Keratinocyte (primary cell): ENCODE measurements at regions not wholly inside any gene's neighbourhood (a gene's known extent, or its start where the extent isn't known, plus 50 kb on each side); places are given as distances from the start of the nearest gene placed in this dataset.
"Not testable (repeated sequence)": the region's sequence is repeated elsewhere in the genome, so short reads cannot be mapped to it uniquely, and the experiment has no call there.

Source experiments
- DNase-seq: peaks from one replicate; pipeline ENCODE4 v3.0.0-alpha.2; 2011; ENCODE audit warnings: low read depth, missing footprints, low spot score
- FAIRE-seq: peaks from 2 replicates; lab custom pipeline; 2011; peaks lifted over from hg19 to GRCh38; lab: Jason Lieb, UNC
- H2AFZ ChIP-seq: 2 replicates; pipeline ENCODE4 v1.6.0; 2012; ENCODE audit warnings: low read length, control low read depth, inconsistent platforms; ENCODE audit not compliant: control insufficient read depth
- H3K27ac ChIP-seq: 2 replicates; pipeline ENCODE4 v1.5.1; 2011; ENCODE audit warnings: low read length; ENCODE audit not compliant: control insufficient read depth, insufficient read depth
- H3K27me3 ChIP-seq: 3 replicates; pipeline ENCODE4 v1.6.0; 2011; ENCODE audit warnings: low read length; ENCODE audit not compliant: control insufficient read depth, insufficient read depth; ENCODE audit errors: extremely low read depth
- H3K36me3 ChIP-seq, 2 experiments: 2 replicates in 1 of 2; 3 replicates in 1 of 2; pipeline ENCODE4 v1.5.1; 2011; ENCODE audit warnings: low read length in 2 of 2, mild to moderate bottlenecking in 1 of 2; ENCODE audit not compliant: control insufficient read depth in 2 of 2, insufficient read depth in 2 of 2; ENCODE audit errors: extremely low read depth in 1 of 2
- H3K4me1 ChIP-seq: 3 replicates; pipeline ENCODE4 v1.5.1; 2011; ENCODE audit warnings: low read length; ENCODE audit not compliant: control insufficient read depth, insufficient read depth; ENCODE audit errors: extremely low read depth
- H3K4me2 ChIP-seq: 3 replicates; pipeline ENCODE4 v1.6.0; 2011; ENCODE audit warnings: low read depth, low read length; ENCODE audit not compliant: control insufficient read depth, insufficient read depth; ENCODE audit errors: extremely low read depth
- H3K4me3 ChIP-seq, 3 experiments: fragments of 200-600 bp in 1 of 3; sonication (generic) in 1 of 3; 2 replicates in 2 of 3; 3 replicates in 1 of 3; pipeline ENCODE4 v1.5.1; 2011 to 2016; ENCODE audit warnings: low read length in 3 of 3, mild to moderate bottlenecking in 3 of 3, control low read depth in 2 of 3, inconsistent platforms in 1 of 3, low read depth in 1 of 3, mixed read lengths in 1 of 3, mixed run types in 1 of 3, moderate library complexity in 1 of 3; ENCODE audit not compliant: control insufficient read depth in 2 of 3, insufficient read depth in 2 of 3; ENCODE audit errors: extremely low read depth in 1 of 3
- H3K79me2 ChIP-seq: 2 replicates; pipeline ENCODE4 v1.6.0; 2012; ENCODE audit warnings: low read length; ENCODE audit not compliant: control insufficient read depth, insufficient read depth
- H3K9ac ChIP-seq: 3 replicates; pipeline ENCODE4 v1.6.0; 2011; ENCODE audit warnings: low read length; ENCODE audit not compliant: control insufficient read depth, insufficient read depth; ENCODE audit errors: extremely low read depth
- H3K9me1 ChIP-seq: 3 replicates; pipeline ENCODE4 v1.6.0; 2011; ENCODE audit warnings: low read length; ENCODE audit not compliant: control insufficient read depth, insufficient read depth; ENCODE audit errors: extremely low read depth
- H3K9me3 ChIP-seq: 2 replicates; pipeline ENCODE4 v1.5.1; 2012; ENCODE audit warnings: low read depth, low read length; ENCODE audit not compliant: control insufficient read depth
- H4K20me1 ChIP-seq: 3 replicates; pipeline ENCODE4 v1.6.0; 2011; ENCODE audit warnings: low read length; ENCODE audit not compliant: control insufficient read depth, insufficient read depth; ENCODE audit errors: extremely low read depth
- EZH2 ChIP-seq: IDR thresholded peaks from one replicate; pipeline ENCODE4 v1.6.1; 2012; ENCODE audit warnings: inconsistent platforms, mild to moderate bottlenecking, low read length, moderate library complexity
- dilution Hi-C: fragments of 300-500 bp; cut with MboI; formaldehyde crosslinking; loops from one replicate; pipeline ENCODE4 v1.7.0; 2020; ENCODE audit warnings: low sequenced_read_pairs; ENCODE audit not compliant: extremely low pct_ligation_motif_present
- TF ChIP-seq, protein P1 (sequence below), 3 experiments: IDR thresholded peaks in 1 of 3; conservative IDR thresholded peaks in 1 of 3; optimal IDR thresholded peaks in 1 of 3; 2 replicates in 2 of 3; 3 replicates in 1 of 3; pipeline versions ENCODE3 to v1.5.1; 2011; ENCODE audit warnings: low read length in 3 of 3, mild to moderate bottlenecking in 3 of 3, moderate library complexity in 2 of 3, control low read depth in 1 of 3, inconsistent platforms in 1 of 3; ENCODE audit not compliant: insufficient read depth in 2 of 3; ENCODE audit errors: extremely low read depth in 1 of 3

- Histone ChIP-seq H3K27ac (no peak overlapping the region), H3K9me3 (no peaks in the 10 kb centered on the region), H3K9ac (no peak overlapping the region), H3K4me3 (no peak overlapping the region), H2AFZ (no peak overlapping the region), H3K4me2 (no peak overlapping the region), H3K9me1 (no peaks in the 10 kb centered on the region), H3K4me1 (peaks cover 3% of the 10 kb centered on the region), H3K36me3 (no peaks in the 10 kb centered on the region), H3K27me3 (no peaks in the 10 kb centered on the region), H3K79me2 (no peaks in the 10 kb centered on the region), H4K20me1 (no peaks in the 10 kb centered on the region)
- dilution Hi-C loops: no loop called here
- no peak for TF ChIP-seq EZH2
- TF ChIP-seq, protein P1, sequence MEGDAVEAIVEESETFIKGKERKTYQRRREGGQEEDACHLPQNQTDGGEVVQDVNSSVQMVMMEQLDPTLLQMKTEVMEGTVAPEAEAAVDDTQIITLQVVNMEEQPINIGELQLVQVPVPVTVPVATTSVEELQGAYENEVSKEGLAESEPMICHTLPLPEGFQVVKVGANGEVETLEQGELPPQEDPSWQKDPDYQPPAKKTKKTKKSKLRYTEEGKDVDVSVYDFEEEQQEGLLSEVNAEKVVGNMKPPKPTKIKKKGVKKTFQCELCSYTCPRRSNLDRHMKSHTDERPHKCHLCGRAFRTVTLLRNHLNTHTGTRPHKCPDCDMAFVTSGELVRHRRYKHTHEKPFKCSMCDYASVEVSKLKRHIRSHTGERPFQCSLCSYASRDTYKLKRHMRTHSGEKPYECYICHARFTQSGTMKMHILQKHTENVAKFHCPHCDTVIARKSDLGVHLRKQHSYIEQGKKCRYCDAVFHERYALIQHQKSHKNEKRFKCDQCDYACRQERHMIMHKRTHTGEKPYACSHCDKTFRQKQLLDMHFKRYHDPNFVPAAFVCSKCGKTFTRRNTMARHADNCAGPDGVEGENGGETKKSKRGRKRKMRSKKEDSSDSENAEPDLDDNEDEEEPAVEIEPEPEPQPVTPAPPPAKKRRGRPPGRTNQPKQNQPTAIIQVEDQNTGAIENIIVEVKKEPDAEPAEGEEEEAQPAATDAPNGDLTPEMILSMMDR (optimal IDR thresholded peaks at IDR 0.05 in 1 of 3, IDR thresholded peaks at IDR 0.05 in 1 of 3, conservative IDR thresholded peaks at IDR 0.05 in 1 of 3; ENCODE audit: extremely low read depth in 1 of 3, insufficient read depth in 2 of 3, low read length in 3 of 3): no peak
- DNase-seq (no peak), FAIRE-seq (no peak)
These were observed 343.2 kb upstream of the MAF start for GRCh38 chr16:79943736-79944135.

- no peak for FAIRE-seq
- no peaks in the 10 kb centered on the region for H3K9me1 ChIP-seq
- H3K9ac ChIP-seq: no peak overlapping the region
- no peak overlapping the region for H3K27ac ChIP-seq
- H3K27me3 ChIP-seq: no peaks in the 10 kb centered on the region
- no peaks in the 10 kb centered on the region for H3K4me1 ChIP-seq
- H3K4me3 ChIP-seq: no peak overlapping the region
- no peak overlapping the region for H2AFZ ChIP-seq
- no peaks in the 10 kb centered on the region for H3K9me3 ChIP-seq
- H3K4me2 ChIP-seq: no peak overlapping the region
- H3K36me3 ChIP-seq: no peaks in the 10 kb centered on the region
- TF ChIP-seq EZH2: no peak
- TF ChIP-seq, protein P1 (optimal IDR thresholded peaks at IDR 0.05 in 1 of 3, IDR thresholded peaks at IDR 0.05 in 1 of 3, conservative IDR thresholded peaks at IDR 0.05 in 1 of 3; ENCODE audit: extremely low read depth in 1 of 3, insufficient read depth in 2 of 3, low read length in 3 of 3): no peak
- H3K79me2 ChIP-seq: no peaks in the 10 kb centered on the region
- H4K20me1 ChIP-seq: no peaks in the 10 kb centered on the region
- dilution Hi-C loops: no loop called here
- DNase-seq: no peak
These were observed 338.0 kb upstream of the MAF start for GRCh38 chr16:79938575-79938974.

DNA sequence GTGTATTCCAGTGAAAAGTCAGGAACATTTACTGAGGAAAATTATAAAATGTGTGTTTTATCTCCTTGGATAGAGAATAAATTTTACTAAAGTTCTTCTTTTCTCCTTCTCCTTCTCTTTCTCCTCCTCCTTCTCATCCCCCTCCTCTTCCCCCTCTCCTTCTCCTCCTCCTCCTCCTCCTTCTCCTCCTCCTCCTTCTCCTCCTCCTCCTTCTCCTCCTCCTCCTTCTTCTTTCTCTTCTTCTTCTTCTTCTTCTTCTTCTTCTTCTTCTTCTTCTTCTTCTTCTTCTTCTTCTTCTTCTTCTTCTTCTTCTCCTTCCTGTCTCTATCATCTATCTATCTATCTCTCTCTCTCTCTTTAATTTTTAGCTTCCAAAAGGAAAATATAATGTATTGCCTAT is 337.1 kb upstream of the MAF start:
- dilution Hi-C loops, H3K4me3 ChIP-seq, H3K27me3 ChIP-seq, H3K79me2 ChIP-seq, H3K27ac ChIP-seq, H2AFZ ChIP-seq, H3K36me3 ChIP-seq, H3K4me1 ChIP-seq, H3K9me1 ChIP-seq, H4K20me1 ChIP-seq, H3K4me2 ChIP-seq, DNase-seq, FAIRE-seq, H3K9me3 ChIP-seq, H3K9ac ChIP-seq: not testable (repeated sequence)
